ENCODE measurements at regions not wholly inside any gene's neighbourhood (a gene's known extent, or its start where the extent isn't known, plus 50 kb on each side); places are given as distances from the start of the nearest gene placed in this dataset.

- Histone ChIP-seq H3K4me3 (ENCODE audit: insufficient read depth, low read depth, low read length) (no peak overlapping the region), H3K4me2 (ENCODE audit: low read length) (no peak overlapping the region), H2AFZ (ENCODE audit: low read depth, low read length) (no peak overlapping the region), H3K4me1 (ENCODE audit: insufficient read depth, low read length) (no peaks in the 10 kb centered on the region), H3K27me3 (ENCODE audit: insufficient read depth, low read length) (no peaks in the 10 kb centered on the region), H3K27ac (ENCODE audit: low read depth, low read length) (no peak overlapping the region), H3K9ac (ENCODE audit: low read length) (no peak overlapping the region), H3K36me3 (ENCODE audit: insufficient read depth, low read length) (no peaks in the 10 kb centered on the region), H4K20me1 (ENCODE audit: insufficient read depth, low read length) (no peaks in the 10 kb centered on the region), H3K79me2 (ENCODE audit: insufficient read depth, low read length) (no peaks in the 10 kb centered on the region), H3K9me3 (ENCODE audit: insufficient read depth, low read depth, low read length) (no peaks in the 10 kb centered on the region)
- DNase-seq (ENCODE audit: low read depth) (no peak), FAIRE-seq (no peak)
- H3K4me3 Mint-ChIP-seq (ENCODE audit: unreplicated experiment): no peak overlapping the region
- no peak overlapping the region for H3K27ac Mint-ChIP-seq (ENCODE audit: unreplicated experiment)
- H3K4me1 Mint-ChIP-seq (ENCODE audit: low read depth, unreplicated experiment): no peaks in the 10 kb centered on the region
- no peaks in the 10 kb centered on the region for H3K36me3 Mint-ChIP-seq (ENCODE audit: low read depth, unreplicated experiment)
- H3K9me3 Mint-ChIP-seq (ENCODE audit: unreplicated experiment): no peaks in the 10 kb centered on the region
- H3K27me3 Mint-ChIP-seq (ENCODE audit: low read depth, unreplicated experiment): peaks cover 12% of the 10 kb centered on the region
- TF ChIP-seq CTCF (IDR thresholded peaks at IDR 0.05; ENCODE audit: insufficient read depth, low read depth, low read length): no peak
- TF ChIP-seq EZH2 (IDR thresholded peaks at IDR 0.05; ENCODE audit: insufficient read depth, low read length): no peak
Measured at GRCh38 chr20:20796766-20797440, 84.5 kb upstream of the RALGAPA2 start.

- no peaks in the 10 kb centered on the region for H3K9me3 Mint-ChIP-seq (ENCODE audit: unreplicated experiment)
- no peak for FAIRE-seq
- Histone ChIP-seq H4K20me1 (ENCODE audit: insufficient read depth, low read length) (no peaks in the 10 kb centered on the region), H3K27ac (ENCODE audit: low read depth, low read length) (no peak overlapping the region), H3K36me3 (ENCODE audit: insufficient read depth, low read length) (no peaks in the 10 kb centered on the region), H3K4me2 (ENCODE audit: low read length) (no peak overlapping the region), H3K79me2 (ENCODE audit: insufficient read depth, low read length) (no peaks in the 10 kb centered on the region), H3K9ac (ENCODE audit: low read length) (no peak overlapping the region), H3K27me3 (ENCODE audit: insufficient read depth, low read length) (no peaks in the 10 kb centered on the region), H2AFZ (ENCODE audit: low read depth, low read length) (no peak overlapping the region), H3K9me3 (ENCODE audit: insufficient read depth, low read depth, low read length) (no peaks in the 10 kb centered on the region), H3K4me3 (ENCODE audit: insufficient read depth, low read depth, low read length) (no peak overlapping the region), H3K4me1 (ENCODE audit: insufficient read depth, low read length) (no peaks in the 10 kb centered on the region)
- no peaks in the 10 kb centered on the region for H3K4me1 Mint-ChIP-seq (ENCODE audit: low read depth, unreplicated experiment)
- H3K27ac Mint-ChIP-seq (ENCODE audit: unreplicated experiment): no peak overlapping the region
- DNase-seq (ENCODE audit: low read depth): no peak
- H3K4me3 Mint-ChIP-seq (ENCODE audit: unreplicated experiment): no peak overlapping the region
- H3K36me3 Mint-ChIP-seq (ENCODE audit: low read depth, unreplicated experiment): no peaks in the 10 kb centered on the region
- peaks cover 12% of the 10 kb centered on the region for H3K27me3 Mint-ChIP-seq (ENCODE audit: low read depth, unreplicated experiment)
- TF ChIP-seq EZH2 (IDR thresholded peaks at IDR 0.05; ENCODE audit: insufficient read depth, low read length): no peak
- TF ChIP-seq CTCF (IDR thresholded peaks at IDR 0.05; ENCODE audit: insufficient read depth, low read depth, low read length): no peak
Measured at GRCh38 chr20:20795721-20796120, 83.3 kb upstream of the RALGAPA2 start.

GRCh38 chr20:20795119-20795518 lies 82.7 kb upstream of the RALGAPA2 start:
- no peaks in the 10 kb centered on the region for H3K9me3 Mint-ChIP-seq (ENCODE audit: unreplicated experiment)
- no peaks in the 10 kb centered on the region for H3K9me3 ChIP-seq (ENCODE audit: insufficient read depth, low read depth, low read length)
- no peak for DNase-seq (ENCODE audit: low read depth)
- no peak overlapping the region for H3K27ac Mint-ChIP-seq (ENCODE audit: unreplicated experiment)
- no peaks in the 10 kb centered on the region for H4K20me1 ChIP-seq (ENCODE audit: insufficient read depth, low read length)
- no peak overlapping the region for H3K9ac ChIP-seq (ENCODE audit: low read length)
- H3K36me3 Mint-ChIP-seq (ENCODE audit: low read depth, unreplicated experiment): no peaks in the 10 kb centered on the region
- no peak overlapping the region for H3K4me2 ChIP-seq (ENCODE audit: low read length)
- no peaks in the 10 kb centered on the region for H3K27me3 ChIP-seq (ENCODE audit: insufficient read depth, low read length)
- H3K36me3 ChIP-seq (ENCODE audit: insufficient read depth, low read length): no peaks in the 10 kb centered on the region
- no peak overlapping the region for H2AFZ ChIP-seq (ENCODE audit: low read depth, low read length)
- no peak overlapping the region for H3K4me3 ChIP-seq (ENCODE audit: insufficient read depth, low read depth, low read length)
- FAIRE-seq: no peak
- H3K4me1 Mint-ChIP-seq (ENCODE audit: low read depth, unreplicated experiment): no peaks in the 10 kb centered on the region
- H3K4me1 ChIP-seq (ENCODE audit: insufficient read depth, low read length): no peaks in the 10 kb centered on the region
- H3K27ac ChIP-seq (ENCODE audit: low read depth, low read length): no peak overlapping the region
- H3K4me3 Mint-ChIP-seq (ENCODE audit: unreplicated experiment): no peak overlapping the region
- no peaks in the 10 kb centered on the region for H3K79me2 ChIP-seq (ENCODE audit: insufficient read depth, low read length)
- H3K27me3 Mint-ChIP-seq (ENCODE audit: low read depth, unreplicated experiment): peaks cover 12% of the 10 kb centered on the region
- TF ChIP-seq EZH2 (IDR thresholded peaks at IDR 0.05; ENCODE audit: insufficient read depth, low read length): no peak
- TF ChIP-seq CTCF (IDR thresholded peaks at IDR 0.05; ENCODE audit: insufficient read depth, low read depth, low read length): no peak
